Neural cell (in vitro differentiated cells): ENCODE measurements at regions not wholly inside any gene's neighbourhood (a gene's known extent, or its start where the extent isn't known, plus 50 kb on each side); places are given as distances from the start of the nearest gene placed in this dataset.

ENCODE experiments used
- EP300 ChIP-seq: fragments of 450-650 bp; conservative IDR thresholded peaks from 2 replicates; pipeline ENCODE4 v1.6.1; 2014; ENCODE audit warnings: antibody characterized with exemption, mild to moderate bottlenecking, moderate library complexity; ENCODE audit not compliant: poor library complexity, severe bottlenecking
- EZH2 ChIP-seq: fragments of 200-600, 300-800 bp; shearing (Covaris generic), sonication (generic); IDR thresholded peaks from 2 replicates; pipeline ENCODE4 v1.6.1; 2014; ENCODE audit warnings: antibody characterized with exemption, low read length, borderline replicate concordance, mild to moderate bottlenecking; ENCODE audit not compliant: insufficient read depth, poor library complexity, severe bottlenecking
- RAD21 ChIP-seq: fragments of 450-650 bp; conservative IDR thresholded peaks from 2 replicates; pipeline ENCODE4 v1.6.1; 2014; ENCODE audit warnings: antibody characterized with exemption, mild to moderate bottlenecking, moderate library complexity
- TAF1 ChIP-seq: IDR thresholded peaks from 2 replicates; pipeline ENCODE4 v1.6.1; 2012; ENCODE audit warnings: low read depth
- TF ChIP-seq, protein P1 (sequence below): fragments of 450-650 bp; IDR thresholded peaks from 2 replicates; pipeline ENCODE4 v1.5.1; 2014; ENCODE audit warnings: antibody characterized with exemption, mild to moderate bottlenecking, moderate library complexity; ENCODE audit not compliant: poor library complexity, severe bottlenecking

GRCh38 chr3:72078676-72079368 lies 293.9 kb upstream of the PROK2 start:
- TF ChIP-seq, protein P1, sequence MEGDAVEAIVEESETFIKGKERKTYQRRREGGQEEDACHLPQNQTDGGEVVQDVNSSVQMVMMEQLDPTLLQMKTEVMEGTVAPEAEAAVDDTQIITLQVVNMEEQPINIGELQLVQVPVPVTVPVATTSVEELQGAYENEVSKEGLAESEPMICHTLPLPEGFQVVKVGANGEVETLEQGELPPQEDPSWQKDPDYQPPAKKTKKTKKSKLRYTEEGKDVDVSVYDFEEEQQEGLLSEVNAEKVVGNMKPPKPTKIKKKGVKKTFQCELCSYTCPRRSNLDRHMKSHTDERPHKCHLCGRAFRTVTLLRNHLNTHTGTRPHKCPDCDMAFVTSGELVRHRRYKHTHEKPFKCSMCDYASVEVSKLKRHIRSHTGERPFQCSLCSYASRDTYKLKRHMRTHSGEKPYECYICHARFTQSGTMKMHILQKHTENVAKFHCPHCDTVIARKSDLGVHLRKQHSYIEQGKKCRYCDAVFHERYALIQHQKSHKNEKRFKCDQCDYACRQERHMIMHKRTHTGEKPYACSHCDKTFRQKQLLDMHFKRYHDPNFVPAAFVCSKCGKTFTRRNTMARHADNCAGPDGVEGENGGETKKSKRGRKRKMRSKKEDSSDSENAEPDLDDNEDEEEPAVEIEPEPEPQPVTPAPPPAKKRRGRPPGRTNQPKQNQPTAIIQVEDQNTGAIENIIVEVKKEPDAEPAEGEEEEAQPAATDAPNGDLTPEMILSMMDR = no peak
- TF ChIP-seq EZH2 (no peak), EP300 (no peak), RAD21 (no peak), TAF1 (no peak)
